ENCODE measurements at regions not wholly inside any gene's neighbourhood (a gene's known extent, or its start where the extent isn't known, plus 50 kb on each side); places are given as distances from the start of the nearest gene placed in this dataset.

- TF ChIP-seq EP300 (IDR thresholded peaks at IDR 0.05): no peak
- TF ChIP-seq CTCF (IDR thresholded peaks at IDR 0.05): no peak
Observed at GRCh38 chr12:33690562-33690961, 250.9 kb upstream of the SYT10 start.

Data from esophagus muscularis mucosa (tissue), 3 donors.